AG08395 (cell line): ENCODE measurements at regions not wholly inside any gene's neighbourhood (a gene's known extent, or its start where the extent isn't known, plus 50 kb on each side); places are given as distances from the start of the nearest gene placed in this dataset.
"Not testable (repeated sequence)": the region's sequence is repeated elsewhere in the genome, so short reads cannot be mapped to it uniquely, and the experiment has no call there.

Source experiments
- DNase-seq: peaks from one replicate; pipeline ENCODE4 v3.0.0; 2012; ENCODE audit warnings: mixed read lengths, low spot score

GRCh38 chr16:86267657-86268056, 242.7 kb upstream of the FOXF1 start:
- DNase-seq = not testable (repeated sequence)

- DNase-seq = no peak
Measured at GRCh38 chr16:86270696-86271095, 239.6 kb upstream of the FOXF1 start.

- no peak for DNase-seq
Measured at GRCh38 chr16:86272744-86273143, 237.6 kb upstream of the FOXF1 start.

- no peak for DNase-seq
Measured at GRCh38 chr16:86277221-86277620, 233.1 kb upstream of the FOXF1 start.

GRCh38 chr16:86277859-86278258, 232.5 kb upstream of the FOXF1 start:
- DNase-seq = not testable (repeated sequence)

- DNase-seq = no peak
Measured at GRCh38 chr16:86281421-86281820, 228.9 kb upstream of the FOXF1 start.

GRCh38 chr16:86283944-86284343, 226.4 kb upstream of the FOXF1 start:
- DNase-seq = no peak

GRCh38 chr16:86285421-86285820, 224.9 kb upstream of the FOXF1 start:
- DNase-seq = no peak

- no peak for DNase-seq
Measured at GRCh38 chr16:86285938-86286921, 224.1 kb upstream of the FOXF1 start.

GRCh38 chr16:86286991-86287663, 223.2 kb upstream of the FOXF1 start:
- DNase-seq = no peak

GRCh38 chr16:86287664-86288201, 222.6 kb upstream of the FOXF1 start:
- DNase-seq = no peak

- DNase-seq = no peak
Measured at GRCh38 chr16:86288716-86289294, 221.5 kb upstream of the FOXF1 start.

GRCh38 chr16:86289304-86289703, 221.0 kb upstream of the FOXF1 start:
- no peak for DNase-seq

- no peak for DNase-seq
Measured at GRCh38 chr16:86289907-86290306, 220.4 kb upstream of the FOXF1 start.

GRCh38 chr16:86291491-86291890, 218.8 kb upstream of the FOXF1 start:
- no peak for DNase-seq

GRCh38 chr16:86292171-86292775, 218.1 kb upstream of the FOXF1 start:
- DNase-seq = no peak

GRCh38 chr16:86292942-86293341, 217.4 kb upstream of the FOXF1 start:
- no peak for DNase-seq

GRCh38 chr16:86293906-86294305, 216.4 kb upstream of the FOXF1 start:
- DNase-seq = no peak

GRCh38 chr16:86294535-86295196, 215.7 kb upstream of the FOXF1 start:
- DNase-seq = no peak

GRCh38 chr16:86296256-86296655, 214.1 kb upstream of the FOXF1 start:
- DNase-seq = no peak

GRCh38 chr16:86297391-86297790, 212.9 kb upstream of the FOXF1 start:
- no peak for DNase-seq
